ENCODE measurements at regions not wholly inside any gene's neighbourhood (a gene's known extent, or its start where the extent isn't known, plus 50 kb on each side); places are given as distances from the start of the nearest gene placed in this dataset.

- no peak for TF ChIP-seq EZH2 (IDR thresholded peaks at IDR 0.05; ENCODE audit: low read length, missing control alignments)
- TF ChIP-seq, protein P1, sequence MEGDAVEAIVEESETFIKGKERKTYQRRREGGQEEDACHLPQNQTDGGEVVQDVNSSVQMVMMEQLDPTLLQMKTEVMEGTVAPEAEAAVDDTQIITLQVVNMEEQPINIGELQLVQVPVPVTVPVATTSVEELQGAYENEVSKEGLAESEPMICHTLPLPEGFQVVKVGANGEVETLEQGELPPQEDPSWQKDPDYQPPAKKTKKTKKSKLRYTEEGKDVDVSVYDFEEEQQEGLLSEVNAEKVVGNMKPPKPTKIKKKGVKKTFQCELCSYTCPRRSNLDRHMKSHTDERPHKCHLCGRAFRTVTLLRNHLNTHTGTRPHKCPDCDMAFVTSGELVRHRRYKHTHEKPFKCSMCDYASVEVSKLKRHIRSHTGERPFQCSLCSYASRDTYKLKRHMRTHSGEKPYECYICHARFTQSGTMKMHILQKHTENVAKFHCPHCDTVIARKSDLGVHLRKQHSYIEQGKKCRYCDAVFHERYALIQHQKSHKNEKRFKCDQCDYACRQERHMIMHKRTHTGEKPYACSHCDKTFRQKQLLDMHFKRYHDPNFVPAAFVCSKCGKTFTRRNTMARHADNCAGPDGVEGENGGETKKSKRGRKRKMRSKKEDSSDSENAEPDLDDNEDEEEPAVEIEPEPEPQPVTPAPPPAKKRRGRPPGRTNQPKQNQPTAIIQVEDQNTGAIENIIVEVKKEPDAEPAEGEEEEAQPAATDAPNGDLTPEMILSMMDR (conservative IDR thresholded peaks at IDR 0.05 in 1 of 2, IDR thresholded peaks at IDR 0.05 in 1 of 2; ENCODE audit: low read depth in 1 of 2, low read length in 2 of 2): no peak
These were observed 54.6 kb upstream of the USP44 start for GRCh38 chr12:95605875-95606274.

All from fibroblast of lung (primary cell).